H9 (cell line): ENCODE measurements at regions not wholly inside any gene's neighbourhood (a gene's known extent, or its start where the extent isn't known, plus 50 kb on each side); places are given as distances from the start of the nearest gene placed in this dataset.

Experiments
- DNase-seq: peaks from one replicate; pipeline ENCODE4 v3.0.0-alpha.2; 2017
- H2AFZ ChIP-seq: one replicate; pipeline ENCODE4 v1.6.1; 2013; ENCODE audit warnings: mild to moderate bottlenecking, low read length, control low read depth, moderate library complexity
- H2AK5ac ChIP-seq: 2 replicates; pipeline ENCODE4 v1.6.1; 2013; ENCODE audit warnings: low read length, control low read depth, mixed read lengths; ENCODE audit not compliant: insufficient read length
- H2BK120ac ChIP-seq: one replicate; pipeline ENCODE4 v1.6.1; 2013; ENCODE audit warnings: low read depth, mild to moderate bottlenecking, low read length, control low read depth, inconsistent platforms; ENCODE audit not compliant: poor library complexity, severe bottlenecking
- H2BK12ac ChIP-seq: 2 replicates; pipeline ENCODE4 v1.6.1; 2013; ENCODE audit warnings: low read length, control low read depth, mixed read lengths, low read depth; ENCODE audit not compliant: insufficient read length
- H2BK15ac ChIP-seq: 2 replicates; pipeline ENCODE4 v1.6.1; 2013; ENCODE audit warnings: low read depth, low read length, control low read depth
- H2BK20ac ChIP-seq: one replicate; pipeline ENCODE4 v1.6.1; 2013; ENCODE audit warnings: low read depth, mild to moderate bottlenecking, low read length, control low read depth, inconsistent platforms; ENCODE audit not compliant: poor library complexity, severe bottlenecking
- H2BK5ac ChIP-seq: 2 replicates; pipeline ENCODE4 v1.6.1; 2013; ENCODE audit warnings: low read length, control low read depth, mixed read lengths; ENCODE audit not compliant: insufficient read length
- H3K14ac ChIP-seq: 2 replicates; pipeline ENCODE4 v1.6.1; 2013; ENCODE audit warnings: low read length, control low read depth; ENCODE audit not compliant: insufficient read depth
- H3K18ac ChIP-seq: 2 replicates; pipeline ENCODE4 v1.6.1; 2013; ENCODE audit warnings: low read depth, mild to moderate bottlenecking, mixed read lengths, low read length, control low read depth; ENCODE audit not compliant: insufficient read length
- H3K23ac ChIP-seq: 2 replicates; pipeline ENCODE4 v1.6.1; 2013; ENCODE audit warnings: low read length, control low read depth, mixed read lengths, low read depth; ENCODE audit not compliant: insufficient read length
- H3K23me2 ChIP-seq: 2 replicates; pipeline ENCODE4 v1.6.1; 2013; ENCODE audit warnings: low read depth, mild to moderate bottlenecking, mixed read lengths, low read length, control low read depth; ENCODE audit not compliant: insufficient read length, poor library complexity, severe bottlenecking
- H3K27ac ChIP-seq: 2 replicates; pipeline ENCODE4 v1.5.1; 2013; ENCODE audit warnings: low read length, control low read depth, mixed read lengths, low read depth; ENCODE audit not compliant: insufficient read length
- H3K27me3 ChIP-seq: 2 replicates; pipeline ENCODE4 v1.6.1; 2013; ENCODE audit warnings: low read length, control low read depth, inconsistent platforms; ENCODE audit not compliant: insufficient read depth
- H3K4ac ChIP-seq: 2 replicates; pipeline ENCODE4 v1.6.1; 2013; ENCODE audit warnings: low read depth, mild to moderate bottlenecking, control low read depth, inconsistent platforms, low read length, moderate library complexity
- H3K4me1 ChIP-seq: 2 replicates; pipeline ENCODE4 v1.6.1; 2013; ENCODE audit warnings: low read length, control low read depth, inconsistent platforms; ENCODE audit not compliant: insufficient read depth
- H3K4me2 ChIP-seq: 2 replicates; pipeline ENCODE4 v1.6.1; 2013; ENCODE audit warnings: low read length, control low read depth, mixed read lengths; ENCODE audit not compliant: insufficient read length, insufficient read depth
- H3K56ac ChIP-seq: 2 replicates; pipeline ENCODE4 v1.6.1; 2013; ENCODE audit warnings: low read depth, mild to moderate bottlenecking, mixed read lengths, low read length, control low read depth; ENCODE audit not compliant: insufficient read length
- H3K79me1 ChIP-seq: 2 replicates; pipeline ENCODE4 v1.6.1; 2013; ENCODE audit warnings: low read depth, mild to moderate bottlenecking, moderate library complexity, low read length, control low read depth, inconsistent platforms; ENCODE audit not compliant: insufficient read depth, poor library complexity, severe bottlenecking
- H3K79me2 ChIP-seq: 2 replicates; pipeline ENCODE4 v1.6.1; 2013; ENCODE audit warnings: low read length, control low read depth, inconsistent platforms; ENCODE audit not compliant: insufficient read depth
- H3K9ac ChIP-seq: 2 replicates; pipeline ENCODE4 v1.6.1; 2013; ENCODE audit warnings: low read length, control low read depth, mixed read lengths; ENCODE audit not compliant: insufficient read length; ENCODE audit errors: extremely low read depth
- H3K9me3 ChIP-seq: one replicate; pipeline ENCODE4 v1.6.1; 2013; ENCODE audit warnings: low read depth, low read length, inconsistent platforms; ENCODE audit not compliant: control insufficient read depth
- H3T11ph ChIP-seq: one replicate; pipeline ENCODE4 v1.6.1; 2013; ENCODE audit warnings: mild to moderate bottlenecking, low read length, control low read depth, inconsistent platforms
- H4K20me1 ChIP-seq: one replicate; pipeline ENCODE4 v1.6.1; 2013; ENCODE audit not compliant: control insufficient read depth, insufficient read length, insufficient read depth
- H4K5ac ChIP-seq: 2 replicates; pipeline ENCODE4 v1.6.1; 2013; ENCODE audit warnings: low read depth, mild to moderate bottlenecking, mixed read lengths, low read length, control low read depth; ENCODE audit not compliant: insufficient read length
- H4K8ac ChIP-seq: replicated peaks from 2 replicates; pipeline ENCODE4 v1.6.1; 2013; ENCODE audit warnings: low read length, control low read depth, mixed read lengths, low read depth; ENCODE audit not compliant: insufficient read length
- H4K91ac ChIP-seq: 2 replicates; pipeline ENCODE4 v1.6.1; 2013; ENCODE audit warnings: low read depth, mild to moderate bottlenecking, moderate library complexity, mixed read lengths, low read length, control low read depth; ENCODE audit not compliant: insufficient read length
- H3K27ac Mint-ChIP-seq, 3 experiments: 2 replicates in 2 of 3; 3 replicates in 1 of 3; pipeline ENCODE4 v1.8.0; 2020 to 2021; ENCODE audit warnings: mixed read lengths in 3 of 3, mild to moderate bottlenecking in 1 of 3, moderate library complexity in 1 of 3
- H3K27me3 Mint-ChIP-seq: 2 replicates; pipeline ENCODE4 v1.8.0; 2021; ENCODE audit warnings: low read depth, mild to moderate bottlenecking, moderate library complexity, mixed read lengths
- H3K36me3 Mint-ChIP-seq, 3 experiments: 2 replicates in 2 of 3; 3 replicates in 1 of 3; pipeline ENCODE4 v1.8.0; 2020 to 2021; ENCODE audit warnings: low read depth in 3 of 3, mixed read lengths in 3 of 3; ENCODE audit not compliant: insufficient read depth in 1 of 3
- H3K4me1 Mint-ChIP-seq, 2 experiments: 2 replicates each; pipeline ENCODE4 v1.8.0; 2020; ENCODE audit warnings: mixed read lengths in 2 of 2
- H3K4me3 Mint-ChIP-seq, 2 experiments: 2 replicates in 1 of 2; 3 replicates in 1 of 2; pipeline ENCODE4 v1.8.0; 2020 to 2021; ENCODE audit warnings: mild to moderate bottlenecking in 2 of 2, mixed read lengths in 2 of 2, moderate library complexity in 1 of 2
- H3K9me3 Mint-ChIP-seq, 2 experiments: 2 replicates in 1 of 2; 3 replicates in 1 of 2; pipeline ENCODE4 v1.8.0; 2020; ENCODE audit warnings: mild to moderate bottlenecking in 2 of 2, mixed read lengths in 2 of 2, moderate library complexity in 1 of 2
- CTCF ChIP-seq: fragments of 200-600 bp; sonication (generic); conservative IDR thresholded peaks from 3 replicates; pipeline ENCODE4 v1.8.0; 2021; ENCODE audit warnings: antibody characterized with exemption, mild to moderate bottlenecking
- WGBS: extraction: QIAGEN DNeasy Blood & Tissue Kit; methylation state at CpG from one replicate; pipeline ENCODE4 v1.1.7; 2013; ENCODE audit warnings: missing lambda C conversion rate, low lambda C conversion rate, mixed read lengths; ENCODE audit not compliant: insufficient read length; ENCODE audit errors: extremely low coverage; 5-methylcytosine and 5-hydroxymethylcytosine counted together

GRCh38 chr2:21728133-21728532 lies 604.4 kb downstream of the TDRD15 start:
- no peaks in the 10 kb centered on the region for H3K79me2 ChIP-seq
- no peak overlapping the region for H3K14ac ChIP-seq
- no peak overlapping the region for H3K23ac ChIP-seq
- no peaks in the 10 kb centered on the region for H4K20me1 ChIP-seq
- H4K5ac ChIP-seq: no peak overlapping the region
- H3K4me2 ChIP-seq: no peak overlapping the region
- H3T11ph ChIP-seq: no peak overlapping the region
- H3K27me3 Mint-ChIP-seq: no peaks in the 10 kb centered on the region
- no peak overlapping the region for H2BK120ac ChIP-seq
- no peaks in the 10 kb centered on the region for H3K27me3 ChIP-seq
- no peak overlapping the region for H3K27ac ChIP-seq
- no peak overlapping the region for H3K4ac ChIP-seq
- TF ChIP-seq CTCF: no peak
- no peak overlapping the region for H2BK5ac ChIP-seq
- H3K4me3 Mint-ChIP-seq: no peak overlapping the region
- no peaks in the 10 kb centered on the region for H3K79me1 ChIP-seq
- no peak overlapping the region for H2BK15ac ChIP-seq
- no peaks in the 10 kb centered on the region for H3K23me2 ChIP-seq
- peaks cover 0 to 4% of the 10 kb centered on the region in 2 experiments; a peak in 2 of 4 replicates for H3K4me1 Mint-ChIP-seq
- no peaks in the 10 kb centered on the region for H3K9me3 Mint-ChIP-seq
- no peak overlapping the region for H3K18ac ChIP-seq
- H3K9ac ChIP-seq: no peak overlapping the region
- H2BK12ac ChIP-seq: no peak overlapping the region
- no peak overlapping the region for H4K91ac ChIP-seq
- DNase-seq: no peak
- no peaks in the 10 kb centered on the region for H3K4me1 ChIP-seq
- H4K8ac ChIP-seq: no peak overlapping the region
- WGBS: no CpG with 5 or more reads among the region's 2 CpGs
- H3K27ac Mint-ChIP-seq: no peak overlapping the region
- H2AK5ac ChIP-seq: no peak overlapping the region
- no peak overlapping the region for H2AFZ ChIP-seq
- H3K36me3 Mint-ChIP-seq: no peaks in the 10 kb centered on the region
- H3K9me3 ChIP-seq: no peaks in the 10 kb centered on the region
- no peak overlapping the region for H3K56ac ChIP-seq
- H2BK20ac ChIP-seq: no peak overlapping the region
